Fibroblast of pulmonary artery (primary cell): ENCODE measurements at regions not wholly inside any gene's neighbourhood (a gene's known extent, or its start where the extent isn't known, plus 50 kb on each side); places are given as distances from the start of the nearest gene placed in this dataset.

Experiments
- DNase-seq: peaks from one replicate; pipeline ENCODE4 v3.0.0-alpha.2; 2010; ENCODE audit warnings: low read depth
- H3K4me3 ChIP-seq: replicated peaks from 2 replicates; pipeline ENCODE4 v1.5.1; 2011; ENCODE audit warnings: low read depth, mild to moderate bottlenecking, control low read depth, low read length, moderate library complexity
- CTCF ChIP-seq: IDR thresholded peaks from 2 replicates; pipeline ENCODE4 v1.5.1; 2011; ENCODE audit warnings: mild to moderate bottlenecking, control low read depth, low read length, inconsistent platforms; ENCODE audit errors: missing control alignments

DNA sequence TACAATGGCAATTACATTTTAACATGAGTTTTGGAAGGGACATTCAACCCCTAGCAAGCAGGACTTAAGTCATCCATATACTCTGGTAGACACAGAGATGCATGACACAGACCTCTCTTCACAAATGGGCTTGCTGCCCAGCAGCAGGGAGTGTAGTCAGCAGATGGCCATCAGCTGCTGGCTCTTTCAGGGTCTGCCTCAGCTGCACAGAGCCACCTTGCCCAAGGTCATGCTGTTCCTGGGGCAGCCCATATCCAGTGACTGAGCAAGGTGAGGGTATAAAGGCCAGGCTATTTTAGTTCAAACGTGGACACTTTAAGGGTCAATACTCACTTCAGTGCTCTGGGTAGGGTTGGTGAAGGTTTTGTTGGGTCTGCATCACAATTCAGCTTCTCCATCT, 58.3 kb upstream of the JDP2 start:
- no peak for DNase-seq
- H3K4me3 ChIP-seq = no peak overlapping the region
- TF ChIP-seq CTCF = no peak

DNA sequence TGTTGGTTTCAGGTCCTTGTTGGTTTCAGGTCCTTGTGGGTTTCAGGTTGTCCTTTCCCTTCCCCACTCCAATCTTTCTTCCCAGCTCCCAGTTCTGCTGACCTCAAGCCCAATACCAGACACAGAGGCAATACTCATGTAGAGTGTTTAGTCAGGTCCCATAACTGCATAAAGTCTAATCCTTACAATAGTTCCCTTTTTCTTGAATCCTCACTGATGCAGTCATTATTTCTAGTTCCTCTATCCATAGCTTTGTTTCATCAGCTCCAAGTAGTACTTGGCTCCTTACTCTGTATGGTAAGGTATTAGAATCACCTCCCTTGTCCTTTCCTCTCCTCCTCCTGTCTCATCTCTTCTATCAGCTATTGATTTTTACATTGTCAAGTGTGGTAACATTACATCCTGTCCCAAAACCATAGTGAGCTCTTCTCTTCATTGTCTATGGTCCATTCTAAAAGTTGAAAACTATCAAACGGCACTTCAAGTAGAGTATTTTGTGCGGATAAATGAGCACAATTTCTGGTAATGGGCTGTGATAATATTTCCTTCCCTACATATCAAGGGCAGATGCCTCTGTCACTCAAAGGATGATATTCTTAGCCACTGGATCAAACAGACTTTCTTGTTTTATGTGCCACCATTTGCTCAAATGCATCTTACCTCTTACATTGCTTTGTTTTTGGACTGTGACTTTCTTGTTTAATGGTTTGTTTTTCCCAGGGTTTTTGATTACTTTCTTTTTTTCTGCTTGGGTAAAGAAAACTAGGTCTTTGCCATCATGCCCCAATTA, 57.2 kb upstream of the JDP2 start:
- TF ChIP-seq CTCF = no peak
- DNase-seq = no peak
- no peak overlapping the region for H3K4me3 ChIP-seq

- H3K4me3 ChIP-seq = no peak overlapping the region
- TF ChIP-seq CTCF = no peak
- DNase-seq = no peak
These were observed 56.5 kb upstream of the JDP2 start for GRCh38 chr14:75371297-75371696.

DNA sequence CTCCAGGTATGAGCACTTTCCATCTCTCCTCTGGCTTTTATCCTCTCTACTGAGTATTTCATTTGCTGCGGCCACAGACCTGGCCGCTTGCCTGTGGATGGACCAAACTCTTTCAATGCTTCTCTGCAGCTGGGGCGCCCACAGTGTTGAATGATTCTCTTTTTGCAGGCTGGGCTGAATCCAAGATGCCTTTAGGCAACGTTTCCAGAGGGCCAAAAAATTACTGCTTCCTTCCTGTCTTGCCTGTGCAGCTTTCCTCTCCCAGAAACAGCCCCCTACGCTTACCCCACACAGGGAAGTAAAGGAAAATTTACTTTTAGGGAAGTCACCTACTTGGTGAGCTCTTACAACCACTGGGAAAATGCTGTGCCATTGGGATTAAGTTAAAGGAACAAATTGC, 55.6 kb upstream of the JDP2 start:
- no peak for TF ChIP-seq CTCF
- H3K4me3 ChIP-seq = no peak overlapping the region

GRCh38 chr14:75373133-75373532, 54.7 kb upstream of the JDP2 start:
- no peak for DNase-seq
- no peak for TF ChIP-seq CTCF
- no peak overlapping the region for H3K4me3 ChIP-seq

More for the DNA sequence above, 55.6 kb upstream of the JDP2 start:
- DNase-seq = peak; percentile 17

DNA sequence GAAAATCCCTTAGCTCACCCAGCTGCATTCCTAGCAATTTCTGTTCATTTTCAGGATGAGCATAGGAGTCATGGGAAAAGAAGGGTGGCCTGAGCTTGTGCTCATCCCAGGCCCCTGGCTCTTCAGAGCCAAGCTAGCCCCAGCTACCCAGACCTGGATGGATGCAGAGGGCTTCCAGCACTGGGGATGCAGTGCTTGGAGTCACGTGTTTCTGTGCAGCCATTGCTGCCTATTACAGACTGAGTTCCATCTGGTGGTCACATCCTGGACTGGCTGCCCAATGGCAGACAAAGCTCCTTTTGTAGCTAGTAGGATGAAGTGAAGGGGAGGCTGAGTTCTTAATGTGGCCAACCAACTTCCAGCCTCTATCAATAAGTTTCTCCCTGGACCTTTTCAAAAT, 54.2 kb upstream of the JDP2 start:
- no peak for TF ChIP-seq CTCF
- DNase-seq = no peak
- H3K4me3 ChIP-seq = no peak overlapping the region

GRCh38 chr14:75374911-75375310, 52.9 kb upstream of the JDP2 start:
- H3K4me3 ChIP-seq = no peak overlapping the region
- no peak for TF ChIP-seq CTCF
- DNase-seq = no peak
